Activated T-helper 2 cell treated with anti-CD3 and anti-CD28 coated beads, Interferon-gamma antibody, Interleukin-2, Interleukin-4, amounts not matched to agents 10 μg/mL and 5 μg/mL and 100 μg/mL, durations not matched to agents 14 hours and 24 hours and 36 hours (primary cell): ENCODE measurements at regions not wholly inside any gene's neighbourhood (a gene's known extent, or its start where the extent isn't known, plus 50 kb on each side); places are given as distances from the start of the nearest gene placed in this dataset.
"Not testable (repeated sequence)": the region's sequence is repeated elsewhere in the genome, so short reads cannot be mapped to it uniquely, and the experiment has no call there.

Experiments used
- DNase-seq: peaks from one replicate; pipeline ENCODE4 v3.0.0; 2021; ENCODE audit warnings: low spot score
- H3K27ac Mint-ChIP-seq: one replicate; pipeline ENCODE4 v1.8.0; 2021; ENCODE audit warnings: mixed read lengths
- H3K27me3 Mint-ChIP-seq: one replicate; pipeline ENCODE4 v1.8.0; 2021; ENCODE audit warnings: low read depth, mixed read lengths
- H3K36me3 Mint-ChIP-seq: one replicate; pipeline ENCODE4 v1.8.0; 2021; ENCODE audit warnings: low read depth, mixed read lengths
- H3K4me1 Mint-ChIP-seq: one replicate; pipeline ENCODE4 v1.8.0; 2021; ENCODE audit warnings: low read depth, mixed read lengths
- H3K4me3 Mint-ChIP-seq: one replicate; pipeline ENCODE4 v1.8.0; 2021; ENCODE audit warnings: low read depth, mild to moderate bottlenecking, moderate library complexity, mixed read lengths
- H3K9me3 Mint-ChIP-seq: one replicate; pipeline ENCODE4 v1.8.0; 2021; ENCODE audit warnings: mixed read lengths
- intact Hi-C: fragments of 100-400 bp; cut with micrococcal nuclease; formaldehyde crosslinking; loops from one replicate; pipeline ENCODE4 v1.15.1; 2023

GRCh38 chr5:13585324-13585723, 359.2 kb downstream of the DNAH5 start:
- Mint-ChIP-seq H3K9me3 (peaks cover 6% of the 10 kb centered on the region), H3K27me3 (no peaks in the 10 kb centered on the region), H3K4me1 (no peaks in the 10 kb centered on the region), H3K27ac (no peak overlapping the region), H3K36me3 (no peaks in the 10 kb centered on the region), H3K4me3 (no peak overlapping the region)
- intact Hi-C loops: no loop called here
- no peak for DNase-seq

- Mint-ChIP-seq H3K27ac (no peak overlapping the region), H3K4me1 (no peaks in the 10 kb centered on the region), H3K36me3 (no peaks in the 10 kb centered on the region), H3K4me3 (no peak overlapping the region), H3K9me3 (peaks cover 17% of the 10 kb centered on the region), H3K27me3 (no peaks in the 10 kb centered on the region)
- intact Hi-C loops: no loop called here
- no peak for DNase-seq
Observed at GRCh38 chr5:13581914-13582313, 362.6 kb downstream of the DNAH5 start.

- H3K4me1 Mint-ChIP-seq: no peaks in the 10 kb centered on the region
- peaks cover 21% of the 10 kb centered on the region for H3K9me3 Mint-ChIP-seq
- H3K4me3 Mint-ChIP-seq: no peak overlapping the region
- DNase-seq: no peak
- no peaks in the 10 kb centered on the region for H3K27me3 Mint-ChIP-seq
- no peaks in the 10 kb centered on the region for H3K36me3 Mint-ChIP-seq
- intact Hi-C loops: no loop called here
- H3K27ac Mint-ChIP-seq: no peak overlapping the region
Observed at GRCh38 chr5:13581132-13581531, 363.4 kb downstream of the DNAH5 start.

- no peak overlapping the region for H3K27ac Mint-ChIP-seq
- DNase-seq: no peak
- no peaks in the 10 kb centered on the region for H3K36me3 Mint-ChIP-seq
- intact Hi-C loops: no loop called here
- peaks cover 16% of the 10 kb centered on the region for H3K9me3 Mint-ChIP-seq
- no peaks in the 10 kb centered on the region for H3K27me3 Mint-ChIP-seq
- no peak overlapping the region for H3K4me3 Mint-ChIP-seq
- no peaks in the 10 kb centered on the region for H3K4me1 Mint-ChIP-seq
Observed at GRCh38 chr5:13580058-13580457, 364.4 kb downstream of the DNAH5 start.

GRCh38 chr5:13579091-13579490, 365.4 kb downstream of the DNAH5 start:
- H3K4me1 Mint-ChIP-seq, H3K4me3 Mint-ChIP-seq, intact Hi-C loops, H3K36me3 Mint-ChIP-seq, H3K27me3 Mint-ChIP-seq, H3K27ac Mint-ChIP-seq, DNase-seq: not testable (repeated sequence)
- H3K9me3 Mint-ChIP-seq: peaks cover 16% of the 10 kb centered on the region

GRCh38 chr5:13578311-13579039, 366.0 kb downstream of the DNAH5 start:
- DNase-seq, H3K27me3 Mint-ChIP-seq, intact Hi-C loops, H3K4me3 Mint-ChIP-seq, H3K27ac Mint-ChIP-seq, H3K4me1 Mint-ChIP-seq, H3K36me3 Mint-ChIP-seq: not testable (repeated sequence)
- peaks cover 16% of the 10 kb centered on the region for H3K9me3 Mint-ChIP-seq

GRCh38 chr5:13574574-13574973, 369.9 kb downstream of the DNAH5 start:
- no peak overlapping the region for H3K4me3 Mint-ChIP-seq
- no peak for DNase-seq
- no peaks in the 10 kb centered on the region for H3K27me3 Mint-ChIP-seq
- H3K9me3 Mint-ChIP-seq: peaks cover 33% of the 10 kb centered on the region
- no peaks in the 10 kb centered on the region for H3K4me1 Mint-ChIP-seq
- no peak overlapping the region for H3K27ac Mint-ChIP-seq
- intact Hi-C loops: no loop called here
- no peaks in the 10 kb centered on the region for H3K36me3 Mint-ChIP-seq

GRCh38 chr5:13572163-13572562, 372.3 kb downstream of the DNAH5 start:
- no peak overlapping the region for H3K4me3 Mint-ChIP-seq
- intact Hi-C loops: no loop called here
- no peaks in the 10 kb centered on the region for H3K27me3 Mint-ChIP-seq
- peaks cover 31% of the 10 kb centered on the region for H3K9me3 Mint-ChIP-seq
- no peak overlapping the region for H3K27ac Mint-ChIP-seq
- no peaks in the 10 kb centered on the region for H3K36me3 Mint-ChIP-seq
- H3K4me1 Mint-ChIP-seq: no peaks in the 10 kb centered on the region
- no peak for DNase-seq

GRCh38 chr5:13569090-13569715, 375.3 kb downstream of the DNAH5 start:
- H3K4me3 Mint-ChIP-seq: no peak overlapping the region
- no peak overlapping the region for H3K27ac Mint-ChIP-seq
- no peaks in the 10 kb centered on the region for H3K27me3 Mint-ChIP-seq
- no peaks in the 10 kb centered on the region for H3K36me3 Mint-ChIP-seq
- H3K9me3 Mint-ChIP-seq: peaks cover 36% of the 10 kb centered on the region
- intact Hi-C loops: no loop called here
- no peak for DNase-seq
- H3K4me1 Mint-ChIP-seq: no peaks in the 10 kb centered on the region

- Mint-ChIP-seq H3K4me1 (no peaks in the 10 kb centered on the region), H3K27ac (no peak overlapping the region), H3K4me3 (no peak overlapping the region), H3K36me3 (no peaks in the 10 kb centered on the region), H3K9me3 (peaks cover 33% of the 10 kb centered on the region), H3K27me3 (no peaks in the 10 kb centered on the region)
- DNase-seq: no peak
- intact Hi-C loops: no loop called here
Observed at GRCh38 chr5:13567819-13568218, 376.7 kb downstream of the DNAH5 start.

- Mint-ChIP-seq H3K27ac (no peak overlapping the region), H3K4me1 (no peaks in the 10 kb centered on the region), H3K36me3 (no peaks in the 10 kb centered on the region), H3K27me3 (no peaks in the 10 kb centered on the region), H3K9me3 (peaks cover 33% of the 10 kb centered on the region), H3K4me3 (no peak overlapping the region)
- intact Hi-C loops: no loop called here
- DNase-seq: no peak
Observed at GRCh38 chr5:13566871-13567339, 377.6 kb downstream of the DNAH5 start.

GRCh38 chr5:13558408-13558807, 386.1 kb downstream of the DNAH5 start:
- Mint-ChIP-seq H3K4me3 (no peak overlapping the region), H3K4me1 (no peaks in the 10 kb centered on the region), H3K27me3 (no peaks in the 10 kb centered on the region), H3K9me3 (peaks cover 27% of the 10 kb centered on the region), H3K36me3 (no peaks in the 10 kb centered on the region), H3K27ac (no peak overlapping the region)
- intact Hi-C loops: no loop called here
- no peak for DNase-seq

GRCh38 chr5:13553896-13554295, 390.6 kb downstream of the DNAH5 start:
- intact Hi-C loops: no loop called here
- H3K36me3 Mint-ChIP-seq: no peaks in the 10 kb centered on the region
- H3K4me3 Mint-ChIP-seq: no peak overlapping the region
- H3K4me1 Mint-ChIP-seq: no peaks in the 10 kb centered on the region
- H3K27ac Mint-ChIP-seq: no peak overlapping the region
- peaks cover 23% of the 10 kb centered on the region for H3K9me3 Mint-ChIP-seq
- no peak for DNase-seq
- no peaks in the 10 kb centered on the region for H3K27me3 Mint-ChIP-seq
